HG03565 (cell line): ENCODE measurements at regions not wholly inside any gene's neighbourhood (a gene's known extent, or its start where the extent isn't known, plus 50 kb on each side); places are given as distances from the start of the nearest gene placed in this dataset.
A peak's percentile ranks its signal among the peaks of the same experiment; 100 is the strongest.

Source experiments
- ATAC-seq: cut with Tn5 transposase; IDR thresholded peaks from one replicate; pipeline ENCODE4 v1.9.1; 2021; ENCODE audit warnings: mild to moderate bottlenecking, moderate library complexity; ENCODE audit not compliant: unreplicated experiment

DNA sequence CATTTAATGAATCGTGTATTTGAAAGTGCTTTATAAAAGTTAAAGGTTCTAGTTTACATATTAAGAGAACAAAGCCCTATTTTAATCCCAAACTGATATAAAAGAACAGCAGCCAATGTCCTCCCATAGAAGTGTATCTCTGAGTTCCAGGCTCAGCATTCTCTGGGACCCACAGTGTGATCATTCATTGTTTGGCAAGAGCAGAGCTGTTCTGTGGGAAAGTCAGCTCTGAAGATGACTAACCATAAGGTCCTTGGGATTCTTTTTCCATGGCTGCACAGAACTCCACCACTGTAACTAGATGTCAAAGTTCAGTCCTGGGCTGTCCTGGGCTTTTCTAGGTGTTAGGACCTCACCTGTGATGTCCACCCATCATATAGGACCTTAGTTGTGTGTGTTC is 157.0 kb upstream of the TLL1 start:
- no peak for ATAC-seq

DNA sequence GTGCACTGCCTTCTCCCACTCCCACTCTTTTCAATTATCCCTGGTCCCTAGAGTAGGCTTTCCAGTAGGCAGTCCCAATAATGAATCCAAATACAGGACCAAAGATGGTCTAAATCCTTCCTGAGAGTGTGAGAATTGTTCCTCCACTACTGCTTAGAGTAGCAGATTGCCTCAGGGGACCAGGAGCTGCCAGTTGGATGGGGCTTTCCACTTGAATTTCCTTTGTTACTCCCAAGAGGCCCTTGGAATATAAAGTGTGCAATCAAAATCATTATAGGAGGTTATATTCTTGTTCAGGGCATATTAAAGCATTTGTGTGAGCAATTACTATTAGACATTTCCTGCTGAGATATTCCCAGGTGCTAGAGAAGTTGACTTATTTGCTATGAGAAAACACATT is 156.6 kb upstream of the TLL1 start:
- ATAC-seq = no peak

DNA sequence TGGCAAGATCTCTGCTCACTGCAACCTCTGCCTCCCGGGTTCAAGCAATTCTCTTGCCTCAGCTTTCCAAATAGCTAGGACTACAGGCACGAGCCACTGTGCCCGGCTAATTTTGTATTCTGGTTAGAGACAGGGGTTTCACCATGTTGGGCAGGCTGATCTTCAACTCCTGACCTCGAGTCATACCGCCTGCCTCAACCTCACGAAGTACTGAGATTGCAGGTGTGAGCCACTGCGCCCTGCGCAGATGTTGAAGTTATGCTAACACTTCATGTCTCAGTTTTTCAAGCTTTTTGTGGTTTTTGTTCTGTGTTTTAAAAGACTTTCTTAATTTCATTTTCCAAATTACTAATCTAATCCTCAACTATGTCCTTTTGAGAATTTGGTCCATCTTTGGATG is 154.4 kb upstream of the TLL1 start:
- no peak for ATAC-seq

DNA sequence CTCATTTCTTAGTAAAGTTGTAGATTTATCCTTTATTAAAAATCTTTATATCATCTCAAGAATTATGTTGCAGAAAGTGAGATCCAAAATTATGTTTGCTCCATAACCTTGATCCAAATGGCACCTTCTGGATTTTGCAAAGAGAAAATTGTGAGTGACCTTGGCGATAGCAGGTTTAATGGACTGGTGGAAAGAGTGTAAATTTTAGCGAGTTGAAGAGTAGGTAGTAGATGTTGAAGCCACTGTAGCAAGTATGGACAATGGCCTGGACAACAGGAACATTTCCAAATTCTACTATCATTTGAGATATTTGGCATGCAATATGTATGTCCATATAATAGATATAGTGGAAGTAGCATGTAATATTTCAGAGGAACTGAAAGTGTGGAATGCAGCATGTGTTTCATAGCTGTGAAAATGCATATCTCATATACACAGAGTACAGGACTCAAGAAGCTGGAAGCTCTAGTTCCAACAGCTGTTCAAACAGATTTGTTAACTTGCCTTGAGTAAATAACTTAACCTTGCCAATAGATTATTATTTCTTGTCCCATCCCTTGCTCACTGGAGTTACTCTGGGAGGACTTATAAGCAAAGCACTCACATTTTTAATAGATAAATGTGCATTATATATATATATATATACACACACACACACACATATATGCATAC is 152.5 kb upstream of the TLL1 start:
- ATAC-seq = no peak

GRCh38 chr4:165721815-165722214 is 151.2 kb upstream of the TLL1 start:
- no peak for ATAC-seq

DNA sequence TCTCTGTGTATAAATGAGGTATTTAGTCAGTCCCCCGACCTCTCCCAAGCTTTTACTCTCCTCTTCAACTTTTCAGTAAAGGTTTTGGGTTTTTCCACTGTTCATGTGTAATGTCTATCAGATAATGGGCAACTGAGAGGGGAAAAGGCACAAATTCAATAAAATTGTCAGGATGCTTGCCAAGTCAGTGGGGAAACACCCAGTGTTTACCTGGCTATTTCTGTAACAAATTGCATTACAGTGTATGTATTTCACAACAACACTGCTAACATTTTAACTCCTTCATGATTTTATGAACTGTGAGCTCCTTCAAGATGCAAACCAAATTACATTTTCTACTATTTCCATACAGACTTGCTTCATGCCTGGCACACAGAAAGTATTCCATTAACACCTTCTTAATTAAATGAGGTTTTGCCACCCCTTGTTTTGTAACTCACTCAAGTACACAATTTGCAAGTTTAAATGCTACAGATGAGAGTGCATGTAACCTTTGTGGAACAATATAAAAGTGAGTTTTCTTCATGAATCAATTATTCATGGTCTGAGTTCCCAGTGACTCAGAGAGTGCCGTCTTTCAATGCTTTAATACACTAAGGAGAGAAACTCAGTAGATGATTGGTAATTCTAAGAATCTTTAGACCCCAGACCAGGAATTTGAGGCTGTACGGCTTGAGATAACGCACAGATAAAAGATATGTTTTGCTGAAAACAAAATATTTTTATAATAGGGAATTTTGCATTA is 149.8 kb upstream of the TLL1 start:
- ATAC-seq = no peak

DNA sequence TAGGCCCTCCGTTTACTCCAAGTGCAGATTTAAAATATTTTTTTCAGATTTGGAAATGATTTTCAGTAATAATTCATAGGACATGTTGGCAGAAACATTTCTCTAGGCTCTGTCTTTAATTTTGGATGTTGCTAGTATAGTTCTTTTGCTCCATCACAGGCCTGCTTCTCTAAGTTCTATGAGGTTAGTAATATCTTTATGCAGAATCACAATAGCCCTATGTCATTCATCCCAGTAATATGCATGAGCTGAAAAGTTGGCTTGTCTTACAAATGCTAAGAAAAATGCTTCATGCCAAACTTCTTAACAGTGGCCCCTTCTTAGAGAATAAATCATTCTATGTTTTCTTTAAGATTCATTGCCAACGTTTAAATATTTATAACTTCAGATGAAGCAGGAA is 148.3 kb upstream of the TLL1 start:
- ATAC-seq = no peak

- ATAC-seq = no peak
Observed at GRCh38 chr4:165725352-165725751, 147.7 kb upstream of the TLL1 start.

DNA sequence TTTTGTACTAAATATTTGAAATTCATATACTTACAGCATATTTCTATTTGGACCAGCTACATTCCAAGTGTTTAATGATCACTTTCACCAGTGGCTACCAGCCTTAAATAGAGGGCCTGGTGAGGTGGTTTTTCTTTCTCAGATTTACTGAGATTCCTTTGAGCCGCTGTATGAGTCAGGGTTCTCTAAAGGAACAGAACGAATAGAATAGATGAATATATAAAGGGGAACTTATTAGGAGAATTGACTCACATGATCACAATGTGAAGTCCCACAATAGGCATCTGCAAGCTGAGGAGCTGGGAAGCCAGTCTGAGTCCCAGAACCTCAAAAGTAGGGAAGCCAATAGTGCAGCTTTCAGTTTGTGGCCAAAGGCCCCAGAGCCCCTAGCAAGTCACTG is 146.2 kb upstream of the TLL1 start:
- ATAC-seq = no peak

- no peak for ATAC-seq
Observed at GRCh38 chr4:165737309-165737972, 135.6 kb upstream of the TLL1 start.

GRCh38 chr4:165738571-165738970 is 134.5 kb upstream of the TLL1 start:
- peak; percentile 65 for ATAC-seq

- no peak for ATAC-seq
Observed at GRCh38 chr4:165740911-165741310, 132.1 kb upstream of the TLL1 start.

- ATAC-seq = no peak
Observed at GRCh38 chr4:165743422-165743821, 129.6 kb upstream of the TLL1 start.

- no peak for ATAC-seq
Observed at GRCh38 chr4:165744370-165744769, 128.7 kb upstream of the TLL1 start.

- ATAC-seq = no peak
Observed at GRCh38 chr4:165748321-165748720, 124.7 kb upstream of the TLL1 start.

- no peak for ATAC-seq
Observed at GRCh38 chr4:165751882-165752281, 121.2 kb upstream of the TLL1 start.

DNA sequence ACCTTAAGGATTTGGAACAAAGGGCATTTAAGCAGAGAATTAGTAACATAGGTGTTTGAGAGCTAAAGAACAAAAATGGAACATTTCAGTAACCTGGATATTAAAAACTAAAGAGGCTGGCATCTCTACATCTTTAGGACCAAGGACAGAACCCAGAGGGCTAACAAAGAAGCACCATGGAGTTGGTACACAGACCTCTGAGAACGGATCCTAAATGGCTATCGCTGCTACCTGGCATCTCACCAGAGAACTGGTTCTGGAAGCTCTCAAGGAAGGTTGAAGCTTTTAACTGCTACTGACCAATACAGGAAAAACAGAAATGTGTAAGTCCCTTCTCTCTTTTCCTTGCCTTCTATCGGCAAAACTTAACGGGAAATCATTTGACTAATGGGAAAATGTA is 118.4 kb upstream of the TLL1 start:
- ATAC-seq = no peak

- ATAC-seq = no peak
Observed at GRCh38 chr4:165756836-165757235, 116.2 kb upstream of the TLL1 start.

GRCh38 chr4:165757451-165757850 is 115.6 kb upstream of the TLL1 start:
- no peak for ATAC-seq

- no peak for ATAC-seq
Observed at GRCh38 chr4:165758086-165758485, 115.0 kb upstream of the TLL1 start.

DNA sequence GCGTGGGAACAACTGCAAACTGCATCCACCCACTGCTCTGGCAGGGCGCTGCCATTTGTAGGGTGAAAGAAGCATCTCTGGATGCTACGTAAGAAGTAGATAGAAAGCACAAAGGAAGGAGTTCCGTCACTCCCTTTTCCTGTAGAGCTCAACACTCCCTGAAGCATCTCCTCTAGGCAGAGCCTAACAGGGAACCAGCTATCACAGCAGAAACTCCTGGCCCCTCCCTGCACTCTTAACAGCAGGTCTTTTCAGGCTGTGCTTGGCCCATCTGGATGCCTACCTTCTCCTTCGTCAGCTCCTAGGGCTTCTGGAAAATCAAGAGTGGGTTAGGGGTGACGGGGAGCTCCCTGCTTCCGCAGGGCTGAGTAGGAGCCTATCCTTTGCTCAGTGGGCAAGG is 112.9 kb upstream of the TLL1 start:
- no peak for ATAC-seq

- no peak for ATAC-seq
Observed at GRCh38 chr4:165761963-165762362, 111.1 kb upstream of the TLL1 start.
